ENCODE measurements at regions not wholly inside any gene's neighbourhood (a gene's known extent, or its start where the extent isn't known, plus 50 kb on each side); places are given as distances from the start of the nearest gene placed in this dataset.

DNA sequence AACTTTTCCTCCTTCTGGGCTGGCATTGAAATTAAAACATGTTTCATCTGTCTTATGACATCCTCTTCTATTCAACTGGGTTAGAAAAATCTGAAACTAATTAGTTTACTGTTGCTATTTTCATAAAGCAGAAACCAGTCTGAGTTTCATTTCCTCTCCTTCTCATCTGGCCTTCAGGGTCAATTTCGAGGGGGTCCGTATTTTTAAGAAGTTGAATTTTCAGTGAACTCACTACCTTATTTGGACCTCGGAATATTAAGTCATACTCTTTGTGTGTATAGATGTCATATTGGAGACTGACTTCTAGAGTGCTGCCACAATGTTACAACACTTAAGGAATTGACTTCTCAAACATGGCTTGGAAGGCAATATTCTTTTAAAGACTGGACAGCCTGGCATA is 485.9 kb downstream of the SQOR start:
- TF ChIP-seq EZH2phosphoT487 (IDR thresholded peaks at IDR 0.05; ENCODE audit: borderline replicate concordance, low read depth, low read length), result no peak
- TF ChIP-seq CTCF (conservative IDR thresholded peaks at IDR 0.05; ENCODE audit: low read length), result no peak
- H4K20me1 ChIP-seq (ENCODE audit: insufficient read depth, low read length), result no peaks in the 10 kb centered on the region
- no peaks in the 10 kb centered on the region for H3K36me3 ChIP-seq (ENCODE audit: insufficient read depth, low read length)
- no peak overlapping the region for H3K4me3 ChIP-seq (ENCODE audit: low read depth, low read length, poor library complexity, severe bottlenecking)
- BruUV-seq (replicated peaks), result no TSS peak
- ChIA-PET CTCF (ENCODE audit: unreplicated experiment) (no interaction called here), POLR2A (interaction anchor here (1.1 kb wide), 1 partner anchor 15 kb away, joined by 3 read pairs; no protein-coding TSS in a partner anchor)
- intact Hi-C loops (cut with micrococcal nuclease; ENCODE audit: unreplicated experiment), result no loop called here
- peaks cover 9% of the 10 kb centered on the region for H3K4me1 ChIP-seq (ENCODE audit: insufficient read depth, low read length, poor library complexity, severe bottlenecking)
- DNase-seq (ENCODE audit: low spot score), result no peak
- H3K9me2 ChIP-seq (ENCODE audit: insufficient read depth, low read length), result no peaks in the 10 kb centered on the region
- peak overlapping the region; percentile 27 for H3K4me2 ChIP-seq (ENCODE audit: low read length)
- no peak overlapping the region for H3K27ac ChIP-seq (ENCODE audit: low read depth, low read length, poor library complexity, severe bottlenecking)
- no peaks in the 10 kb centered on the region for H3K79me2 ChIP-seq (ENCODE audit: insufficient read depth, low read depth, low read length)
- peaks cover 18% of the 10 kb centered on the region; the same call in 1 of the 2 replicates for H3K9me3 ChIP-seq (ENCODE audit: low read length)
- H2AFZ ChIP-seq (ENCODE audit: low read length), result no peak overlapping the region

DNA sequence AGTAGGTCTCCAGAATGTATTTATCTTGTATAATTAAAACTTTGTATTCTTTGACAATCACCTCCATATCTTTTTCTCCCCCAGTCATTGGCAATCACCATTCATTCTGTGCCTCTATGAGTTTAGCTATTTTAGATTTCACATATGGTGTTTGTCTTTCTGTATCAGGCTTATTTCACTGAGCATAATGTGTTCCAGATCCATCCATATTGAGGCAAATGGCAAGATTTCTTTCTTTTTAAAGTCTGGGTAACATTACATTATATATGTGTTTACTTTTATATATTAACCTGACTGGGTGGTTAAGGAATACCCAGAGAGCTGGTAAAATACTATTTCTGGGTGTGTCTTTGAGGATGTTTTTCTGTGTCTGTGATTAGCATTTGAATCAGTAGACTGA is 486.6 kb downstream of the SQOR start:
- H3K4me3 ChIP-seq (ENCODE audit: low read depth, low read length, poor library complexity, severe bottlenecking), result no peak overlapping the region

More for the DNA sequence above, 486.6 kb downstream of the SQOR start:
- intact Hi-C loops (cut with micrococcal nuclease; ENCODE audit: unreplicated experiment), result no loop called here
- ChIA-PET CTCF (ENCODE audit: unreplicated experiment) (no interaction called here), POLR2A (interaction anchor here (1.1 kb wide), 1 partner anchor 14 kb away, joined by 3 read pairs; no protein-coding TSS in a partner anchor)
- Histone ChIP-seq H3K4me1 (ENCODE audit: insufficient read depth, low read length, poor library complexity, severe bottlenecking) (peaks cover 9% of the 10 kb centered on the region), H3K36me3 (ENCODE audit: insufficient read depth, low read length) (no peaks in the 10 kb centered on the region), H2AFZ (ENCODE audit: low read length) (no peak overlapping the region), H3K27ac (ENCODE audit: low read depth, low read length, poor library complexity, severe bottlenecking) (no peak overlapping the region), H3K4me2 (ENCODE audit: low read length) (no peak overlapping the region), H4K20me1 (ENCODE audit: insufficient read depth, low read length) (no peaks in the 10 kb centered on the region), H3K79me2 (ENCODE audit: insufficient read depth, low read depth, low read length) (no peaks in the 10 kb centered on the region), H3K9me2 (ENCODE audit: insufficient read depth, low read length) (no peaks in the 10 kb centered on the region), H3K9me3 (ENCODE audit: low read length) (peaks cover 18% of the 10 kb centered on the region; the same call in 1 of the 2 replicates)
- DNase-seq (ENCODE audit: low spot score), result no peak
- TF ChIP-seq EZH2phosphoT487 (IDR thresholded peaks at IDR 0.05; ENCODE audit: borderline replicate concordance, low read depth, low read length) (no peak), CTCF (conservative IDR thresholded peaks at IDR 0.05; ENCODE audit: low read length) (no peak)
- BruUV-seq (replicated peaks), result no TSS peak

Data from OCI-LY7 (cell line).